Esophagus muscularis mucosa (tissue), 4 donors: ENCODE measurements at regions not wholly inside any gene's neighbourhood (a gene's known extent, or its start where the extent isn't known, plus 50 kb on each side); places are given as distances from the start of the nearest gene placed in this dataset.

Source experiments
- DNase-seq: peaks from one replicate; pipeline ENCODE4 v3.0.0-alpha.2; 2017; ENCODE audit errors: extremely low spot score
- H3K27ac ChIP-seq, 4 donors: fragments of 200-600 bp; sonication (generic); replicated peaks in 1 of 4; 1 replicate in 3 of 4; 2 replicates in 1 of 4; pipeline ENCODE4 v1.5.1; 2016 to 2019; ENCODE audit warnings: mild to moderate bottlenecking in 1 of 4
- H3K27me3 ChIP-seq, 4 donors: fragments of 200-600 bp; sonication (generic); one replicate each; pipeline versions ENCODE4 v1.5.1 to v1.6.0; 2016 to 2019
- H3K36me3 ChIP-seq, 4 donors: fragments of 200-600 bp; sonication (generic); one replicate each; pipeline ENCODE4 v1.5.1; 2016 to 2019
- H3K4me1 ChIP-seq, 4 donors: fragments of 200-600 bp; sonication (generic); one replicate each; pipeline ENCODE4 v1.5.1; 2016 to 2019
- H3K4me3 ChIP-seq, 4 donors: fragments of 200-600 bp; sonication (generic); 1 replicate in 2 of 4; 2 replicates in 2 of 4; pipeline ENCODE4 v1.5.1; 2016 to 2019; ENCODE audit warnings: mild to moderate bottlenecking in 4 of 4, moderate library complexity in 1 of 4
- H3K9me3 ChIP-seq, 4 donors: fragments of 200-600 bp; sonication (generic); 1 replicate in 3 of 4; 2 replicates in 1 of 4; pipeline ENCODE4 v1.5.1; 2016 to 2019
- EP300 ChIP-seq: sonication (generic); formaldehyde crosslinking; IDR thresholded peaks from one replicate; pipeline ENCODE4 v1.6.1; 2017; ENCODE audit warnings: antibody characterized with exemption
- POLR2A ChIP-seq: fragments of 450-650 bp; IDR thresholded peaks from one replicate; pipeline ENCODE4 v1.6.1; 2017; ENCODE audit warnings: antibody characterized with exemption, moderate library complexity, mild to moderate bottlenecking, low read depth
- POLR2AphosphoS5 ChIP-seq, 2 donors: sonication (generic); formaldehyde crosslinking; IDR thresholded peaks; one replicate each; pipeline ENCODE4 v1.6.1; 2017; ENCODE audit warnings: antibody characterized with exemption in 2 of 2
- WGBS: methylation state at CpG from one replicate; pipeline ENCODE4 v1.1.5; 2018; 5-methylcytosine and 5-hydroxymethylcytosine counted together
- intact Hi-C: fragments of 100-400 bp; cut with DNase I; formaldehyde crosslinking; loops from one replicate; pipeline ENCODE4 v1.15.1; 2023
- TF ChIP-seq, protein P1 (sequence below), 3 experiments: fragments of 200-600 bp in 2 of 3; fragments of 450-650 bp in 1 of 3; sonication (generic) in 2 of 3; IDR thresholded peaks; one replicate each; pipeline ENCODE4 v1.5.1; 2017 to 2019; ENCODE audit warnings: antibody characterized with exemption in 3 of 3, mild to moderate bottlenecking in 2 of 3, moderate library complexity in 1 of 3

- Histone ChIP-seq H3K4me3 (no peak overlapping the region), H3K27ac (no peak overlapping the region), H3K36me3 (no peaks in the 10 kb centered on the region), H3K4me1 (no peaks in the 10 kb centered on the region), H3K27me3 (no peaks in the 10 kb centered on the region), H3K9me3 (no peaks in the 10 kb centered on the region)
- no peak for TF ChIP-seq POLR2A
- no peak for TF ChIP-seq POLR2AphosphoS5 (IDR thresholded peaks at IDR 0.05)
- no peak for TF ChIP-seq EP300
- TF ChIP-seq, protein P1, sequence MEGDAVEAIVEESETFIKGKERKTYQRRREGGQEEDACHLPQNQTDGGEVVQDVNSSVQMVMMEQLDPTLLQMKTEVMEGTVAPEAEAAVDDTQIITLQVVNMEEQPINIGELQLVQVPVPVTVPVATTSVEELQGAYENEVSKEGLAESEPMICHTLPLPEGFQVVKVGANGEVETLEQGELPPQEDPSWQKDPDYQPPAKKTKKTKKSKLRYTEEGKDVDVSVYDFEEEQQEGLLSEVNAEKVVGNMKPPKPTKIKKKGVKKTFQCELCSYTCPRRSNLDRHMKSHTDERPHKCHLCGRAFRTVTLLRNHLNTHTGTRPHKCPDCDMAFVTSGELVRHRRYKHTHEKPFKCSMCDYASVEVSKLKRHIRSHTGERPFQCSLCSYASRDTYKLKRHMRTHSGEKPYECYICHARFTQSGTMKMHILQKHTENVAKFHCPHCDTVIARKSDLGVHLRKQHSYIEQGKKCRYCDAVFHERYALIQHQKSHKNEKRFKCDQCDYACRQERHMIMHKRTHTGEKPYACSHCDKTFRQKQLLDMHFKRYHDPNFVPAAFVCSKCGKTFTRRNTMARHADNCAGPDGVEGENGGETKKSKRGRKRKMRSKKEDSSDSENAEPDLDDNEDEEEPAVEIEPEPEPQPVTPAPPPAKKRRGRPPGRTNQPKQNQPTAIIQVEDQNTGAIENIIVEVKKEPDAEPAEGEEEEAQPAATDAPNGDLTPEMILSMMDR (IDR thresholded peaks at IDR 0.05) = no peak
- WGBS = 72% methylated on average over 7 of the region's 7 CpGs
- intact Hi-C loops = no loop called here
- DNase-seq = no peak
These were observed 122.6 kb upstream of the VCX3B start for GRCh38 chrX:8341814-8342590.

- Histone ChIP-seq H3K27ac (no peak overlapping the region), H3K4me1 (no peaks in the 10 kb centered on the region), H3K36me3 (no peaks in the 10 kb centered on the region), H3K27me3 (no peaks in the 10 kb centered on the region), H3K4me3 (no peak overlapping the region), H3K9me3 (no peaks in the 10 kb centered on the region)
- DNase-seq = no peak
- WGBS = 62% methylated on average over 4 of the region's 4 CpGs
- intact Hi-C loops = no loop called here
- TF ChIP-seq EP300 (no peak), POLR2A (no peak), POLR2AphosphoS5 (IDR thresholded peaks at IDR 0.05) (no peak)
- TF ChIP-seq, protein P1 (IDR thresholded peaks at IDR 0.05) = no peak
These were observed 119.2 kb upstream of the VCX3B start for GRCh38 chrX:8345473-8345872.

- Histone ChIP-seq H3K36me3 (no peaks in the 10 kb centered on the region), H3K9me3 (no peaks in the 10 kb centered on the region), H3K4me1 (no peaks in the 10 kb centered on the region), H3K4me3 (no peak overlapping the region), H3K27ac (no peak overlapping the region), H3K27me3 (no peaks in the 10 kb centered on the region)
- 100% methylated on average over 1 of the region's 1 CpG for WGBS
- intact Hi-C loops = no loop called here
- no peak for DNase-seq
- TF ChIP-seq POLR2A = no peak
- TF ChIP-seq, protein P1 (IDR thresholded peaks at IDR 0.05) = no peak
- TF ChIP-seq POLR2AphosphoS5 (IDR thresholded peaks at IDR 0.05) = no peak
- no peak for TF ChIP-seq EP300
These were observed 118.6 kb upstream of the VCX3B start for GRCh38 chrX:8346060-8346459.

DNA sequence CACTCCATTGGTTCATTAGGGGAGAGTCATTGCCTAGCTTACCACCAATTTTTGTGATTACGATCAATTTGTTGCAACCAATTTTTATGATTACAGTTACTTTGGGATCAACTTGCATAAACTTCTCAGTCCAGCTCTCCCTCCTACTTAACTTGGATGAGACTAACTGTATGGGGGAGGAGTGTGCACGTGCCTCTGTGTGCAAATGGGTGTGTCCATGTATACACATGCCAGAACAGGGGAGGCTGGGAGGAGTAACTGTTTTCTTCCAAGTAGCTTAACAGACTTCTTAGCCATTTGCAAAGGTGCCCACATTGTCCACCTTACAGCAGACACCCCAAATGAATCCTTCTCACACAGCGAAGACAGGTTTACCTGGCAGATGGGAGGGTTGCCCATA is 117.7 kb upstream of the VCX3B start:
- intact Hi-C loops = no loop called here
- Histone ChIP-seq H3K36me3 (no peaks in the 10 kb centered on the region), H3K4me3 (no peak overlapping the region), H3K4me1 (no peaks in the 10 kb centered on the region), H3K27ac (no peak overlapping the region), H3K27me3 (no peaks in the 10 kb centered on the region), H3K9me3 (no peaks in the 10 kb centered on the region)
- no peak for DNase-seq
- TF ChIP-seq POLR2AphosphoS5 (IDR thresholded peaks at IDR 0.05) = no peak
- TF ChIP-seq, protein P1 (IDR thresholded peaks at IDR 0.05) = no peak
- TF ChIP-seq EP300 = no peak
- no peak for TF ChIP-seq POLR2A
- WGBS = 87% methylated on average over 3 of the region's 3 CpGs
